Endodermal cell (in vitro differentiated cells): ENCODE measurements at regions not wholly inside any gene's neighbourhood (a gene's known extent, or its start where the extent isn't known, plus 50 kb on each side); places are given as distances from the start of the nearest gene placed in this dataset.

Experiments used
- DNase-seq: peaks from one replicate; pipeline ENCODE4 v3.0.0-alpha.2; 2017
- H3K27ac ChIP-seq: 2 replicates; pipeline ENCODE4 v1.5.1; 2013; ENCODE audit warnings: mild to moderate bottlenecking, low read depth, low read length, moderate library complexity
- H3K27me3 ChIP-seq: 2 replicates; pipeline ENCODE4 v1.6.1; 2013; ENCODE audit warnings: mild to moderate bottlenecking, low read length, moderate library complexity; ENCODE audit not compliant: insufficient read depth, control insufficient read depth, poor library complexity, severe bottlenecking
- H3K36me3 ChIP-seq: 2 replicates; pipeline ENCODE4 v1.7.0; 2013; ENCODE audit warnings: mild to moderate bottlenecking, low read length, moderate library complexity; ENCODE audit not compliant: control insufficient read depth, insufficient read depth
- H3K4me1 ChIP-seq: one replicate; pipeline ENCODE4 v1.7.0; 2013; ENCODE audit warnings: low read length; ENCODE audit not compliant: control insufficient read depth, insufficient read depth
- H3K4me3 ChIP-seq: 2 replicates; pipeline ENCODE4 v1.5.1; 2013; ENCODE audit warnings: mild to moderate bottlenecking, low read length, moderate library complexity
- H3K9ac ChIP-seq: 2 replicates; pipeline ENCODE4 v1.6.1; 2013; ENCODE audit warnings: mild to moderate bottlenecking, low read length, moderate library complexity; ENCODE audit not compliant: poor library complexity, severe bottlenecking; ENCODE audit errors: extremely low read depth
- H3K9me3 ChIP-seq: 2 replicates; pipeline ENCODE4 v1.6.1; 2013; ENCODE audit warnings: mild to moderate bottlenecking, low read length, moderate library complexity; ENCODE audit not compliant: control insufficient read depth
- H3K27ac Mint-ChIP-seq: 2 replicates; pipeline ENCODE4 v1.8.0; 2020; ENCODE audit warnings: mixed read lengths
- H3K27me3 Mint-ChIP-seq: 2 replicates; pipeline ENCODE4 v1.8.0; 2021; ENCODE audit warnings: mild to moderate bottlenecking, mixed read lengths; ENCODE audit not compliant: insufficient read depth
- H3K36me3 Mint-ChIP-seq: 2 replicates; pipeline ENCODE4 v1.8.0; 2020; ENCODE audit warnings: low read depth, mixed read lengths
- H3K4me1 Mint-ChIP-seq: 2 replicates; pipeline ENCODE4 v1.8.0; 2020; ENCODE audit warnings: mixed read lengths
- H3K4me3 Mint-ChIP-seq: 2 replicates; pipeline ENCODE4 v1.8.0; 2020; ENCODE audit warnings: mild to moderate bottlenecking, moderate library complexity, mixed read lengths
- H3K9me3 Mint-ChIP-seq: 2 replicates; pipeline ENCODE4 v1.8.0; 2020; ENCODE audit warnings: mild to moderate bottlenecking, mixed read lengths
- WGBS, 2 experiments: methylation state at CpG; one replicate each; pipeline versions ENCODE4 v1.1.5 to v1.1.7; 2013; ENCODE audit warnings: missing lambda C conversion rate in 2 of 2, mixed read lengths in 1 of 2; ENCODE audit not compliant: insufficient coverage in 1 of 2, insufficient read length in 1 of 2; 5-methylcytosine and 5-hydroxymethylcytosine counted together
- TF ChIP-seq, protein P1 (sequence below): fragments of 200-600 bp; sonication (generic); conservative IDR thresholded peaks from 2 replicates; pipeline ENCODE4 v1.5.0; 2021; ENCODE audit warnings: antibody characterized with exemption, mild to moderate bottlenecking

DNA sequence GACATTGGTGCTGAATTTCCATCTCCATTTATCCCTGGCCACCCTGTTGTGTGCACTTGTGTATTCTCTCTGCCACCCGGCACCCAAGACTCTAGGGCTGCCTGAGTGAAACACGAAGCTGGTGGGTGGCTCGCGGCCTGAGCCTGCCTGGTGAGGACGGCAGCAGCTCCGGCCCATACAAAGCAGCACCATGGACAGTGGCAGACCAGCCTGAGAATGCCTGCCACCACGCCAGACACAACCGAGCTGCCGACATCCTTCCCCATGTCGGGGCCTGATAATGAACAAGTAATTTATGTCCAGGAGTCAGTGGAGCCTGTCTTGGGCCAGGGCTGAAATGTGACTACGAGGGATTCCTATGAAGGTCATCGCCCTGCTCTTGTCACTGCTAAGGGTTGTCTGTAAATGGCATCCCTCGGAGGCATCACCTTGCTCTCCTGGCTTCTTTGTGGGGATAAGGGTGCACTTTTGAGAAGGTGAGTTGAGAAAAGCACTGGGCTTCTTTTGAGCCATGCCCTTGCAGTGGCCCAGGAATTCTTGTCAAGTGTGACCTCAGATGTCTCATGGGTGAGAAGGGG is 175.7 kb downstream of the MELK start:
- H3K27ac ChIP-seq, result no peak overlapping the region
- WGBS, 2 experiments, result 38 to 45% methylated on average over 12 to 13 of the region's 13 CpGs
- H3K4me1 ChIP-seq, result no peaks in the 10 kb centered on the region
- peak; percentile 92 for DNase-seq
- peaks cover 59% of the 10 kb centered on the region for H3K27me3 ChIP-seq
- no peaks in the 10 kb centered on the region for H3K9me3 ChIP-seq
- no peaks in the 10 kb centered on the region for H3K36me3 ChIP-seq
- TF ChIP-seq, protein P1, sequence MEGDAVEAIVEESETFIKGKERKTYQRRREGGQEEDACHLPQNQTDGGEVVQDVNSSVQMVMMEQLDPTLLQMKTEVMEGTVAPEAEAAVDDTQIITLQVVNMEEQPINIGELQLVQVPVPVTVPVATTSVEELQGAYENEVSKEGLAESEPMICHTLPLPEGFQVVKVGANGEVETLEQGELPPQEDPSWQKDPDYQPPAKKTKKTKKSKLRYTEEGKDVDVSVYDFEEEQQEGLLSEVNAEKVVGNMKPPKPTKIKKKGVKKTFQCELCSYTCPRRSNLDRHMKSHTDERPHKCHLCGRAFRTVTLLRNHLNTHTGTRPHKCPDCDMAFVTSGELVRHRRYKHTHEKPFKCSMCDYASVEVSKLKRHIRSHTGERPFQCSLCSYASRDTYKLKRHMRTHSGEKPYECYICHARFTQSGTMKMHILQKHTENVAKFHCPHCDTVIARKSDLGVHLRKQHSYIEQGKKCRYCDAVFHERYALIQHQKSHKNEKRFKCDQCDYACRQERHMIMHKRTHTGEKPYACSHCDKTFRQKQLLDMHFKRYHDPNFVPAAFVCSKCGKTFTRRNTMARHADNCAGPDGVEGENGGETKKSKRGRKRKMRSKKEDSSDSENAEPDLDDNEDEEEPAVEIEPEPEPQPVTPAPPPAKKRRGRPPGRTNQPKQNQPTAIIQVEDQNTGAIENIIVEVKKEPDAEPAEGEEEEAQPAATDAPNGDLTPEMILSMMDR, result no peak
- no peak overlapping the region for H3K4me3 Mint-ChIP-seq
- no peaks in the 10 kb centered on the region for H3K4me1 Mint-ChIP-seq
- no peaks in the 10 kb centered on the region for H3K36me3 Mint-ChIP-seq
- H3K27me3 Mint-ChIP-seq, result peaks cover 23% of the 10 kb centered on the region
- H3K9me3 Mint-ChIP-seq, result no peaks in the 10 kb centered on the region
- H3K9ac ChIP-seq, result no peak overlapping the region
- H3K27ac Mint-ChIP-seq, result no peak overlapping the region
- H3K4me3 ChIP-seq, result no peak overlapping the region

DNA sequence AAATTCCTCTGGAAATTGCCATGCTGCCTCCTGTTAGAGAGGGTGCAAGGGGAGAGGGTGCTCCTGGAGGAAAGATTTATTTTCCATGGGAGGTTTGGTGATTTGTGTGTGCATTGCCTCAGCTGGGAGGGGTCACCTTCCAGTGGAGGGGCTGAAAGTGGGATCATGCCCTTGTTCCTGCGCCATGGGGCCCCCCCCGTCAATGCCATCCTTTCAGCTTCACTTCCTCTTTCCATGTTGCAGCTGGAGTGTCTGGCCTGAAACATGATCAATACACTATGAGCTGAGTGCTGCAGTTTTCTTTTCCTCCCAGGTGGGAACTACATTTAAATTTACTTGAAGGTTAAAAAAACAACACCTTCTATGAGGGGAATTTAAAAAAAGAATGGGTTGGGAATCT is 176.8 kb downstream of the MELK start:
- H3K27ac ChIP-seq, result no peak overlapping the region
- Mint-ChIP-seq H3K9me3 (no peaks in the 10 kb centered on the region), H3K36me3 (no peaks in the 10 kb centered on the region), H3K4me1 (no peaks in the 10 kb centered on the region), H3K4me3 (no peak overlapping the region), H3K27ac (no peak overlapping the region), H3K27me3 (peaks cover 31% of the 10 kb centered on the region)
- H3K4me1 ChIP-seq, result no peaks in the 10 kb centered on the region
- no peak overlapping the region for H3K4me3 ChIP-seq
- no peaks in the 10 kb centered on the region for H3K9me3 ChIP-seq
- no peak overlapping the region for H3K9ac ChIP-seq
- 84% methylated on average over 2 of the region's 2 CpGs; no CpG with 5 or more reads in 1 of the 2 experiments for WGBS, 2 experiments
- H3K36me3 ChIP-seq, result no peaks in the 10 kb centered on the region
- TF ChIP-seq, protein P1, result no peak
- no peak for DNase-seq
- H3K27me3 ChIP-seq, result peaks cover 69% of the 10 kb centered on the region

DNA sequence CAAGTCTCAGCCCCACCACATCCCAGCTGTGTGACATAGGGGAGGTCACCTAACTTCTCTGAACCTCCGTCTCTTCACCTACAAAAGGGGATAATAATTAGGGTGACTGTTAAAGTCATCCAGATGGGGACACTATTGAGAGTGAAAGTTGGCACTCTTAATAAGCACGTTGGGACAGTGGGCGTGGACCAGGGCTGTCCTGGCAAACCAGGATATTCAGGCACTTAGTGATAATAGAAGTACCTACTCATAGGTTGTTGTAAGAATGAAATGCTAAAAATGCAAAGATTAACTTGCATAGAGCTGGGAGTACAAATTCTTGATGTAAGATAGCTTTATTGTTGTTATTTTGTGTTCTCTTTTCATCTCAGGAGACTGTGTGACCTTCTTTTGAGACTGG is 177.9 kb downstream of the MELK start:
- DNase-seq, result no peak
- H3K9me3 ChIP-seq, result no peaks in the 10 kb centered on the region
- H3K36me3 Mint-ChIP-seq, result no peaks in the 10 kb centered on the region
- H3K27ac ChIP-seq, result no peak overlapping the region
- no peaks in the 10 kb centered on the region for H3K36me3 ChIP-seq
- H3K27ac Mint-ChIP-seq, result no peak overlapping the region
- no peaks in the 10 kb centered on the region for H3K4me1 ChIP-seq
- no peak overlapping the region for H3K9ac ChIP-seq
- H3K4me3 Mint-ChIP-seq, result no peak overlapping the region
- 69 to 79% methylated on average over 3 of the region's 3 CpGs for WGBS, 2 experiments
- peaks cover 40% of the 10 kb centered on the region for H3K27me3 Mint-ChIP-seq
- peaks cover 79% of the 10 kb centered on the region for H3K27me3 ChIP-seq
- TF ChIP-seq, protein P1, result no peak
- no peaks in the 10 kb centered on the region for H3K4me1 Mint-ChIP-seq
- no peaks in the 10 kb centered on the region for H3K9me3 Mint-ChIP-seq
- no peak overlapping the region for H3K4me3 ChIP-seq
